Kidney (tissue), 13 donors: ENCODE measurements at regions not wholly inside any gene's neighbourhood (a gene's known extent, or its start where the extent isn't known, plus 50 kb on each side); places are given as distances from the start of the nearest gene placed in this dataset.

Experiments used
- DNase-seq, 5 donors: peaks; one replicate each; pipeline ENCODE4 v3.0.0-alpha.2; 2013 to 2020
- FAIRE-seq: peaks from 2 replicates; lab custom pipeline; 2012; peaks lifted over from hg19 to GRCh38; lab: Jason Lieb, UNC
- H3K27ac ChIP-seq, 2 donors: one replicate each; pipeline ENCODE4 v1.7.0; 2013; ENCODE audit warnings: low read depth in 2 of 2, low read length in 2 of 2, inconsistent platforms in 1 of 2
- H3K27me3 ChIP-seq: one replicate; pipeline ENCODE4 v1.7.1; 2013; ENCODE audit warnings: low read length, inconsistent platforms; ENCODE audit not compliant: control insufficient read depth, insufficient read depth
- H3K36me3 ChIP-seq, 3 donors: one replicate each; pipeline versions ENCODE4 v1.7.0 to v1.7.1; 2013; ENCODE audit warnings: low read length in 3 of 3, control low read depth in 1 of 3, inconsistent platforms in 1 of 3; ENCODE audit not compliant: insufficient read depth in 3 of 3, control insufficient read depth in 2 of 3
- H3K4me1 ChIP-seq, 3 donors: one replicate each; pipeline versions ENCODE4 v1.7.0 to v1.7.1; 2013; ENCODE audit warnings: low read length in 3 of 3, inconsistent platforms in 1 of 3, low read depth in 1 of 3; ENCODE audit not compliant: control insufficient read depth in 2 of 3, insufficient read depth in 2 of 3
- H3K4me3 ChIP-seq, 3 donors: one replicate each; pipeline versions ENCODE4 v1.7.0 to v1.8.1; 2013; ENCODE audit warnings: low read length in 3 of 3, control low read depth in 1 of 3, inconsistent platforms in 1 of 3
- H3K9ac ChIP-seq, 3 donors: one replicate each; pipeline versions ENCODE4 v1.7.0 to v1.7.1; 2013; ENCODE audit warnings: low read length in 3 of 3, control low read depth in 1 of 3, inconsistent platforms in 1 of 3
- H3K9me3 ChIP-seq, 3 donors: one replicate each; pipeline versions ENCODE4 v1.7.0 to v1.7.1; 2013; ENCODE audit warnings: low read length in 3 of 3, control low read depth in 1 of 3, inconsistent platforms in 1 of 3; ENCODE audit not compliant: control insufficient read depth in 2 of 3, insufficient read depth in 1 of 3
- CTCF ChIP-seq: IDR thresholded peaks from 3 replicates; pipeline ENCODE4 v1.5.1; 2012; ENCODE audit warnings: mild to moderate bottlenecking, moderate library complexity, borderline replicate concordance; ENCODE audit not compliant: insufficient read depth; ENCODE audit errors: extremely low read depth
- intact Hi-C: fragments of 100-400 bp; cut with DNase I; formaldehyde crosslinking; loops from one replicate; pipeline ENCODE4 v1.11.1; 2022
- donor health status: control.
- donor health status: control.
- donor health status: control.
- donor health status: control.
- donor health status: control.
- donor health status: DM: yes; HTN: yes; CAD: no.
- donor health status: Normal renal cell carcinoma (clear cell type).

GRCh38 chr3:101102678-101103296, 109.6 kb upstream of the ABI3BP start:
- no peaks in the 10 kb centered on the region for H3K36me3 ChIP-seq
- no peak overlapping the region for H3K27ac ChIP-seq
- intact Hi-C loops = no loop called here
- TF ChIP-seq CTCF = no peak
- no peak overlapping the region for H3K9ac ChIP-seq
- no peak overlapping the region for H3K4me3 ChIP-seq
- H3K4me1 ChIP-seq = no peaks in the 10 kb centered on the region
- DNase-seq (peak in 1 of 5 donors; percentile 8), FAIRE-seq (no peak)
- no peaks in the 10 kb centered on the region for H3K27me3 ChIP-seq
- H3K9me3 ChIP-seq = peaks cover 0 to 1% (median 0%) of the 10 kb centered on the region in 3 donors

GRCh38 chr3:101100361-101101009, 107.3 kb upstream of the ABI3BP start:
- Histone ChIP-seq H3K9me3 (no peaks in the 10 kb centered on the region), H3K4me1 (no peaks in the 10 kb centered on the region), H3K4me3 (no peak overlapping the region), H3K27ac (no peak overlapping the region), H3K9ac (no peak overlapping the region), H3K27me3 (no peaks in the 10 kb centered on the region), H3K36me3 (no peaks in the 10 kb centered on the region)
- no peak for TF ChIP-seq CTCF
- no peak for FAIRE-seq
- DNase-seq = no peak
- intact Hi-C loops = no loop called here

GRCh38 chr3:101099791-101100190, 106.6 kb upstream of the ABI3BP start:
- no peaks in the 10 kb centered on the region for H3K27me3 ChIP-seq
- no peak overlapping the region for H3K27ac ChIP-seq
- no peak for FAIRE-seq
- H3K9me3 ChIP-seq = no peaks in the 10 kb centered on the region
- no peak for DNase-seq
- TF ChIP-seq CTCF = no peak
- H3K36me3 ChIP-seq = no peaks in the 10 kb centered on the region
- no peaks in the 10 kb centered on the region for H3K4me1 ChIP-seq
- no peak overlapping the region for H3K9ac ChIP-seq
- intact Hi-C loops = no loop called here
- H3K4me3 ChIP-seq = no peak overlapping the region
